COLO668 (cell line): ENCODE measurements at regions not wholly inside any gene's neighbourhood (a gene's known extent, or its start where the extent isn't known, plus 50 kb on each side); places are given as distances from the start of the nearest gene placed in this dataset.

Source experiments
- DNase-seq: peaks from one replicate; lab custom pipeline; 2025; ENCODE audit not compliant: unreplicated experiment; lab: John Stamatoyannopoulos, UW

DNA sequence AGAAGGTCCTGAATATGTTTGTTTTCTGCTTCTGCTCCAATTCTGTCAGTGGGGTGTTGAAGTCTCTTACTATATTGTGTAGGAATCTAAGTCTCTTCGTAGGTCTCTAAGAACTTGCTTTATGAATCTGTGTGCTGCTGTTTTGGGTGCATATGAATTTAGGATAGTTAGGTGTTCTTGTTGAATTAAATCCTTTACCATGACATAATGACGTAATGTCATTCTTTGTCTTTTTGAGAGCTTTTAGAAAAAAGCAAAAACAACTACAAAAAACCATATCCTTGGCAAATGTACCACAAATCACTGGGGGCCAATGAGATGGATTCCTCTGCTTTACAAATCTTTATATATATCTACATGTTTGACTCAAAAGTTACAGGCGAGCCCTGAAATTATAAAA lies 576.1 kb downstream of the CDH18 start:
- DNase-seq: no peak
